ENCODE measurements at regions not wholly inside any gene's neighbourhood (a gene's known extent, or its start where the extent isn't known, plus 50 kb on each side); places are given as distances from the start of the nearest gene placed in this dataset.

DNA sequence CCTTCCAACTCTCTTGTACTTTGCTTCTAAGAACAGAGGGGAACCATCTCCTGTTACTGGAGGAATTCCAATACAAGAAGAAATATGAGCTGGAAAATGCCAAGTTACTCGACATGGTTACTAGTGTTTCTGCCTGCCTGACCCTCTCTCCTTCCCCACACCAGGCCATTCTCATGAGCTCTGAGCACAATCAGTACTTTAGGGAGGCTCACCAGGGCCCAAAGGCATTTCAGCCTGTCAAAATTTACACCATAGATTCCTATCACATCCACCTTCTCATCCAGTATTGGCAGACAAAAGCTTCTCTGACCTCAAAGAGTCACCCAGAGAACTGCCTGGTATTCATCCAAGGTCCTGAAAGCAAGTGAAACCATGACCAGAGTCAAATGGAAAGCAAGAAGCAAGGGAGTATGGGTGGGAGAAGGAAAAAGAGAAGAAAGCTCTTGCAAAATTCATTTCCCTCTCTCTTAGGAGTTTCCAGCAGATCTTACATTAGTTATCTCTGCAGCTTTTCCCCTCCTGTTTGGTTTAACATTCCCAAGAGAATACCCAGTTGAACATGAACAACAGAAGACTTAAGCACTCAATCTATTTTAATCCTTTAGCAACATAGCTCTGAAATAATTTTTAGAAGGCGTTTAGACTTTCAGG, 58.7 kb upstream of the NCAM1 start:
- H3K36me3 Mint-ChIP-seq (ENCODE audit: low read depth) = no peaks in the 10 kb centered on the region
- peak overlapping the region; percentile 26 for H3K27ac Mint-ChIP-seq
- H3K4me3 Mint-ChIP-seq = no peak overlapping the region
- H3K4me1 Mint-ChIP-seq = peaks cover 38% of the 10 kb centered on the region
- peaks cover 12% of the 10 kb centered on the region for H3K27me3 Mint-ChIP-seq (ENCODE audit: low read depth, poor library complexity)
- peaks cover 9% of the 10 kb centered on the region for H3K9me3 Mint-ChIP-seq
- DNase-seq = no peak
- no peak for TF ChIP-seq CTCF (IDR thresholded peaks at IDR 0.05)

DNA sequence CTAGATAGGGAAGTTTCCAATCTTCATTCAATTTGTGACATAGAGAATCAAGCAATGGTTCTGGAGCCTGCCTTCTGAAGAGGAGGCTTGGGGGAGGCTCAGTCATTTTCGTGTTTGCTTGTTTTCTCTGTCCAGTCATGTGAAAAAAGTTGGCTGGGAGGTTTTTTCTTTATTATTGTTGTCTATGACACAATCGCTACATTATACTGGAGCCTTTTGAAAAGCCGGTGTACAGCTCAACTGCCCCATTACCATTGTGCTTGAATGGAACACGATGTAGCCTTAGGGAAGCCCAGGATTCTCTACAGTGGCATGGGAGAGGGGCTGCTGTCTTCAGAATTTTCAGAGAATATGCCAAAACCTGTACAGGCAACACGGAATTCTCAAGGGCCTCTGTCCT, 57.9 kb upstream of the NCAM1 start:
- Mint-ChIP-seq H3K27me3 (ENCODE audit: low read depth, poor library complexity) (peaks cover 12% of the 10 kb centered on the region), H3K27ac (peak overlapping the region; percentile 26), H3K36me3 (ENCODE audit: low read depth) (no peaks in the 10 kb centered on the region), H3K4me3 (peak overlapping the region; percentile 13), H3K9me3 (peaks cover 8% of the 10 kb centered on the region), H3K4me1 (peaks cover 46% of the 10 kb centered on the region)
- no peak for TF ChIP-seq CTCF (IDR thresholded peaks at IDR 0.05)
- no peak for DNase-seq

DNA sequence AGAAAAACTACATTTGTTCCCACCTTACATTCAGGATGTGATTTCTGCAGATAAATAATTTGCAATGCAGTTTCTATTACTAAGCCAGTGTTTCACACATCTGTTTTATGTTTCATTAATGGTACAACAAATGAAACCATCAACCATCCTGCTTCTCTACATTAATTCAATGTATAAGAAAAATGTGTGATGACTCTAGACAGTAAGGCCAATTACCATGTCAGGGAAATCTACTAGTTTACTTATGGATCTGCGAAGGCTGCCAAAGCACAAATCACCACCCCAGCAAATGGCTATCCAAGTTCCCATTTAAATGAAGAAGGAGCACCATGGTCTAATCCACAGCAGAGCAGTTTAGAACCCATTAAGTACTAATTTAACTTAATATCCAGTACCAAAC, 50.1 kb upstream of the NCAM1 start:
- Mint-ChIP-seq H3K36me3 (ENCODE audit: low read depth) (no peaks in the 10 kb centered on the region), H3K4me1 (peaks cover 27% of the 10 kb centered on the region), H3K27ac (no peak overlapping the region), H3K4me3 (no peak overlapping the region), H3K9me3 (no peaks in the 10 kb centered on the region), H3K27me3 (ENCODE audit: low read depth, poor library complexity) (peaks cover 16% of the 10 kb centered on the region)
- DNase-seq = no peak
- no peak for TF ChIP-seq CTCF (IDR thresholded peaks at IDR 0.05)

Measured in nephron progenitor cell (in vitro differentiated cells).